SK-N-MC (cell line): ENCODE measurements at regions not wholly inside any gene's neighbourhood (a gene's known extent, or its start where the extent isn't known, plus 50 kb on each side); places are given as distances from the start of the nearest gene placed in this dataset.

ENCODE experiments used
- DNase-seq: peaks from one replicate; pipeline ENCODE4 v3.0.0-alpha.2; 2011; ENCODE audit warnings: low read depth, low spot score
- H3K27ac ChIP-seq: fragments of 200-600 bp; sonication (generic); 2 replicates; pipeline ENCODE4 v1.5.1; 2016; ENCODE audit warnings: mixed run types
- H3K36me3 ChIP-seq: fragments of 200-600 bp; sonication (generic); 2 replicates; pipeline ENCODE4 v1.6.1; 2017; ENCODE audit warnings: antibody characterized with exemption, low read length, mixed read lengths; ENCODE audit not compliant: insufficient read depth
- H3K4me3 ChIP-seq: fragments of 200-600 bp; sonication (generic); 2 replicates; pipeline ENCODE4 v1.5.1; 2016
- H3K9ac ChIP-seq: fragments of 200-600 bp; sonication (generic); 2 replicates; pipeline ENCODE4 v1.8.0; 2017; ENCODE audit warnings: mixed run types, mixed read lengths; ENCODE audit not compliant: insufficient read length
- H3K9me3 ChIP-seq: fragments of 200-600 bp; sonication (generic); 2 replicates; pipeline ENCODE4 v1.6.1; 2017; ENCODE audit warnings: low read depth, mild to moderate bottlenecking, antibody characterized with exemption, low read length, moderate library complexity, mixed read lengths
- EZH2 ChIP-seq: fragments of 200-600 bp; sonication (generic); IDR thresholded peaks from one replicate; pipeline ENCODE4 v1.6.1; 2017; ENCODE audit warnings: antibody characterized with exemption
- FOXP2 ChIP-seq: optimal IDR thresholded peaks from 2 replicates; pipeline ENCODE3; 2011; ENCODE audit warnings: mild to moderate bottlenecking, moderate library complexity; ENCODE audit not compliant: insufficient read depth; ENCODE audit errors: extremely low read length, control extremely low read depth
- POLR2AphosphoS5 ChIP-seq: IDR thresholded peaks from 2 replicates; pipeline ENCODE4 v1.6.1; 2012; ENCODE audit warnings: mild to moderate bottlenecking, low read depth, low read length, borderline replicate concordance

DNA sequence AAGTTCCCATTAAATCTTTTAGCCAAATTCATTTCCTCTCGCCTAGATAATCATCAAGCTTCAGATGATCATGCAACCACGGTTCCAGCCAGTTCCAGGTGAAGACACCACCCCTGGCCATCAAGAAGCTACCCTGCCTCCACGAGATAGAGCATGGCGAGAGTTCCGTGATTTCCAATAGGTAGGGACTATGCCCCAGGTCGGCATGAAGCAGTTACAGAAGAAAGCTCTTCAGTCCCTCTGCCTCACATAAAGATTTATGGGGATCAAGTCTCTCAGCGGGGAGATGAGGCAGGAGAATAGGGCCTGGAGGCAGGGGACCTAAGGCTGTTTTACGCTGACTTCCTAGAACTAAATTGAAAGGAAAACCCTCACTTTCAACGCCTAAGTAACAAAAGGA, 183.9 kb downstream of the OR13H1 start:
- TF ChIP-seq FOXP2 (no peak), POLR2AphosphoS5 (no peak), EZH2 (no peak)
- H3K9ac ChIP-seq: no peak overlapping the region
- H3K9me3 ChIP-seq: no peaks in the 10 kb centered on the region
- H3K4me3 ChIP-seq: no peak overlapping the region
- no peak for DNase-seq
- no peaks in the 10 kb centered on the region for H3K36me3 ChIP-seq
- H3K27ac ChIP-seq: no peak overlapping the region

DNA sequence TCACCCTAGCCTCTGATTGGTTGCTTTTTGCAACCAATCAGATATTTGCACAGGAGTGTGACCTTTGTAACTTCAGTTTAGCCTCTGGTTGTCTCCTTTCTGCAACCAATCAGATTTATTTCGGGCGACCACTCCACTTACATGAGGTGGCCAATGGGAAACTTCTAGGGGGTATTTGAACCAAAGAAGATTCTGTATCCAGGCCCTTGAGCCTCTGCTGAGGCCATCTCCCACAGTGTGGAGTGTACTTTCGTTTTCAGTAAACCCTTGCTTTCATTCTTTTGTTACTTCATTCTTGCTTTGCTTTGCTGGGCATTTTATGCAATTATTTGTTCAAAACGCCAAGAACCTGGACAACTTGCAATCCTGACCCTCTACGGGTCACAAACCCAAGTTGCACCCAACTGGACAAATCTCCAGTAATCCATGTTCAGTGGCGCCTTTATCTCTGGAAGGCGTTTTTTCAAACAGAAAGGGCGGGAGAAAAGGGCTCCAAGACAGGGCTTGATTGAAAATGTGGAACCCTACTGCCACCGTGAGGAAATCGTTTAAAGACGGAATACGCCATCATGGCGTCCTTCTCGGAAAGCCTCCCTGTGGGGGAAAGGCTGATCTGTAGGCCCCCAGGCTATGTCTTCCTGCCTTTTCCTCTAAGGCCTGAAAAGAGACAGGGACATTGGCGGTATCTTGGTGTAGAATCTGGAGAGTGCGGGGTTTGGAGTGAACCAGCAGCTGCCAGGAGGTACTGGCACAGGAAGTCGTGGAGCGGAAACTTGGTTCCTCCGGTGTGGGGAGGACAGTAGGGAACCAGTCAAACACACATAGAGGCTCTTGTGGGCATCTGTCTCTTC, 184.6 kb downstream of the OR13H1 start:
- Histone ChIP-seq H3K9ac (peak overlapping the region; percentile 68), H3K36me3 (no peaks in the 10 kb centered on the region), H3K4me3 (peak overlapping the region; percentile 73), H3K9me3 (no peaks in the 10 kb centered on the region), H3K27ac (0 out of 2 replicates have a peak overlapping the region, but pooled peaks have one; percentile 32)
- no peak for DNase-seq
- TF ChIP-seq POLR2AphosphoS5 (no peak), FOXP2 (no peak), EZH2 (no peak)

DNA sequence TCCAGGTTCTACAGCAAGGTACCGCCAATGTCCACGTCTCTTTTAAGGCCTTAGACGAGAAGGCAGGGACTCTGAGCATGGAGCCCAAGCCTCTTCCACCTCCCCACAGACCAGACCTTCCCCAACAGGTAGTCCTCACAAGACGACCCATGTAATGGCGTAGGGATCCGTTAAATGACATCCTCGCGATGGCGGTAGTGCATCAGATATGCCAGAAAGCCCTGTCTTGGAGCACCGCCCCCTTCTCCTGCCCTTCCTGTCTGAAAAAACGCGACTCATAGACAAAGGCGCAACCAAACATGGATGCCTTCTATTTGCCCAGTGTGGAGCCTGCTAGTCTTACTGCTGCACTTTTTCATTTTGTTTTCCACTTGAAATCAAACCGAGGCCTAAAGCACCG, 185.4 kb downstream of the OR13H1 start:
- H3K9me3 ChIP-seq: no peaks in the 10 kb centered on the region
- no peak overlapping the region for H3K27ac ChIP-seq
- no peak for DNase-seq
- no peaks in the 10 kb centered on the region for H3K36me3 ChIP-seq
- TF ChIP-seq POLR2AphosphoS5 (no peak), EZH2 (no peak), FOXP2 (no peak)
- no peak overlapping the region for H3K9ac ChIP-seq
- peak overlapping the region; percentile 73 for H3K4me3 ChIP-seq

DNA sequence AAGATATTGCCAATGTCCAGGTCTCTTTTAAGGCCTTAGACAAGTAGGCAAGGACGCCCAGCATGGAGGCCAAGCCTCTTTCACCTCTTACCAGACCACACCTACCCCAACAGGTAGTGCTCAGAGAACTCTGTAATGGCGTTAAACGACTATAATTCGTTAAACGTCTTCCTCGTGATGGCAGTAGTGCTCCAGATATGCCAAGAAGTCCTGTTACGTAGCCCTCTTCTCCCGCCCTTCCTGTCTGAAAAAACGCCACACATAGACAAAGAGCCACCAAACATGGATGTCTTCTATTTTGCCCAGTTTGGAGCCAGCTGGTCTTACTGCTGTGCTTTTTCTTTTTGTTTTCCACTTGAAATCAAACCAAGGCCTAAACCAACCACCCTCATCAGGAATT, 190.7 kb downstream of the OR13H1 start:
- no peaks in the 10 kb centered on the region for H3K9me3 ChIP-seq
- H3K27ac ChIP-seq: no peak overlapping the region
- H3K36me3 ChIP-seq: no peaks in the 10 kb centered on the region
- H3K9ac ChIP-seq: no peak overlapping the region
- H3K4me3 ChIP-seq: no peak overlapping the region
- no peak for TF ChIP-seq EZH2
- TF ChIP-seq FOXP2: no peak
- TF ChIP-seq POLR2AphosphoS5: no peak
- no peak for DNase-seq

DNA sequence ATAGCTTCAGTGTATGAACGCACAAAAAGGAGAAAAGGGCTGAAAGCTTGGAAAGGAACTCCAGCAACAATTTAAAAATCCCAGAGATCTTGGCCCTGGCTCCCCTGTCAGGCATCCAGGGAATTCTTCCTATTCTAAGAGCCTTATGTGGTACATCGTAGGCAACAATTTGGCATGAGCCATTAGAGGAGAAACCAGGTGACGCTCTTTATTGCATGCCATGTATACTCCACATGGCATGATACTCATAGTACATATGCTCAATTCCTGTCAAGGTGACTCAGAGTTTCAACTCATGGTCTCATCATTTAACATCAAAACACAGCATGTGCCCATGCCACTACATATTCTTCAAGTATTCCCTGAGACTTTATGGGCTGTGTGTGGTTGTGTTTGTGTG, 191.3 kb downstream of the OR13H1 start:
- H3K4me3 ChIP-seq: no peak overlapping the region
- DNase-seq: no peak
- H3K9me3 ChIP-seq: no peaks in the 10 kb centered on the region
- no peak overlapping the region for H3K27ac ChIP-seq
- no peak overlapping the region for H3K9ac ChIP-seq
- TF ChIP-seq FOXP2 (no peak), EZH2 (no peak), POLR2AphosphoS5 (no peak)
- no peaks in the 10 kb centered on the region for H3K36me3 ChIP-seq

DNA sequence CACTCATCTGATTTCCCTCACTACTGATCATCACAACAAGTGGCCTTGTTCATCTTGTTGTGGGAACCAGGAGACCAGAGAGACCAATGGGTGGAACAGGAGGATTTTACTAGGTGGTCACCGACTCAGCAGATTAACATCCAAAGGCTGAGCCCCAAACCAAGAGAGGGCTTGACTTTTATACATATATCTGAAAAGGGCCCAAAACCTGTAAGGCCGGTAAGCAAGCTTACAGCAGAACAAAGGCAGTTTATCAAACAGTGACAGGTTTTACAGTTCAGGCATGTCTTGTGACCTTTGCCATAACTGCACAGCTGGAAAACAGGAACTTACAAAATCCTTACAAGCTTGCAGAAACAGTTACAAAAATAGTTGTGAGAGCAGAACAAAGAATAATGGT, 195.9 kb downstream of the OR13H1 start:
- no peaks in the 10 kb centered on the region for H3K36me3 ChIP-seq
- H3K9ac ChIP-seq: no peak overlapping the region
- H3K4me3 ChIP-seq: no peak overlapping the region
- no peaks in the 10 kb centered on the region for H3K9me3 ChIP-seq
- H3K27ac ChIP-seq: no peak overlapping the region
- no peak for DNase-seq
- TF ChIP-seq FOXP2: no peak
- no peak for TF ChIP-seq EZH2
- TF ChIP-seq POLR2AphosphoS5: no peak

DNA sequence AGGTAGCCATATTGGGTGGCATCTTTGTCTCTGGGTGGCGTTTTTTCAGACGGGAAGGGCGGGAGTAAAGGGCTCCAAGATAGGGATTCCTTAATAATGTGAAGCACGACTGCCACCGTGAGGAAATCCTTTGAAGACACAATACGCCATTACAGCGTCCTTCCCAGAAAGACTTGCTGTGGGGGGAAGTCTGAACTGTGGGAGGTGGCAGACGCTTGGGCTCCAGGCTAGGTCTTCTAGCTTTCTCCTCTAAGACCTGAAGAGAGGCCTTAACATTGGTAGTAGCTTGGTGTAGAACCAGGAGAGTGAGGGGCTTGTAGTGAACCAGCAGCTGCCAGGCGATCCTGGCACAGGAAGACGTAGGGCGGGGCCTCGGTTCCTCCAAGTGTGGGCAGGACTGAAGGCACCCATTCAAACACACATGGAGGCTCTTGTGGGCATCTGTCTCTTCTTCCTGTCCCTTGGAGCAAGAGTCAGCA, 197.3 kb downstream of the OR13H1 start:
- DNase-seq: no peak
- no peak overlapping the region for H3K4me3 ChIP-seq
- no peak overlapping the region for H3K9ac ChIP-seq
- H3K9me3 ChIP-seq: no peaks in the 10 kb centered on the region
- H3K36me3 ChIP-seq: no peaks in the 10 kb centered on the region
- TF ChIP-seq EZH2: no peak
- no peak for TF ChIP-seq FOXP2
- TF ChIP-seq POLR2AphosphoS5: no peak
- H3K27ac ChIP-seq: no peak overlapping the region

DNA sequence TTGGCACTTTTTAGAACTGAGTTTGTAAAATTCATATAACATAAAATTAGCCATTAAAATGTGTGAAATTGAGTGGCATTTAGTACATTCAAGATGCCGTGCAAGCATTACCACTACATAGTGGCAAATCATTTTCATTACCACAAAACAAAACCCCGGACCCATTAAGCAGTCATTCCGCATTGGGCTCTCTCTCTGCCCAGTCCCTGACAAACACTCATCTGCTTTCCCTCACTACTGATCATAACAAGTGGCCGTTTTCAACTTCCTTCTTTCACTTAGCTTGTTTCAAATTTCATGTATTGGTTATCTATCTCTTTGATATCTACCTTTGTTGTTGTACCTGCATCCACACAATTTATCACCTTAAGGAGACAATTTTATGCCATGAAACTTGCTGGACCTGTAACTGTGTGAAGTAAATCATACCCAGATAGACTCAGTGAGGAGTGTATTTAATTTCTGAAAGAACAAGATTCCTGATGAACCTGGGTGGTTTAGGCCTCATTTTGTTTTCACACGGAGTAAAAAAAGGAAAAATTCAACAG, 202.1 kb downstream of the OR13H1 start:
- DNase-seq: no peak
- no peak overlapping the region for H3K27ac ChIP-seq
- peak overlapping the region; percentile 71 for H3K4me3 ChIP-seq
- TF ChIP-seq FOXP2: no peak
- TF ChIP-seq EZH2: no peak
- TF ChIP-seq POLR2AphosphoS5: no peak
- peak overlapping the region; percentile 39 for H3K9ac ChIP-seq
- no peaks in the 10 kb centered on the region for H3K36me3 ChIP-seq
- no peaks in the 10 kb centered on the region for H3K9me3 ChIP-seq

DNA sequence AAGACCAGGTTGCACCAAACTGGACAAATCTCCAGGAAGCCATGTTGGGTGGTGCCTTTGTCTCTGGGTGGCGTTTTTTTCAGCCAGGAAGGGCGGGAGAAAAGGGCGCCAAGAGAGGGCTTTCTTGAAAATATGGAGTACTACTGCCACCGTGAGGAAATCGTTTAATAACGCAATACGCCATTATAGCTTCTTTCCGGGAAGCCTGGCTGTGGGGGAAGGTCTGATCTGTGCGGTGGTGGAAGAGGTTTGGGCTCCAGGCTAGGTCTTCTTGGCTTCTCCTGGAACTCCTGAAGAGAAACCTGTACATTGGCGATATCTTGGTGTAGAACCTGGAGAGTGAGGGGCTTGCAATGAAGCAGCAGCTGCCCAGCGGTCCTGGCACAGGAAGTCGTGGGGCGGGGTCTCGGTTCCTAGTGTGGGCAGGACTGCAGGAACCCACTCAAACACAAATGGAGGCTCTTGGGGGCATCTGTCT, 202.7 kb downstream of the OR13H1 start:
- no peaks in the 10 kb centered on the region for H3K9me3 ChIP-seq
- H3K27ac ChIP-seq: no peak overlapping the region; the same call in 1 of the 2 replicates
- H3K36me3 ChIP-seq: no peaks in the 10 kb centered on the region
- no peak for TF ChIP-seq FOXP2
- no peak for TF ChIP-seq EZH2
- no peak for TF ChIP-seq POLR2AphosphoS5
- DNase-seq: no peak
- peak overlapping the region; percentile 58 for H3K9ac ChIP-seq
- peak overlapping the region; percentile 71 for H3K4me3 ChIP-seq
